Gastroesophageal sphincter (tissue), 4 donors: ENCODE measurements at regions not wholly inside any gene's neighbourhood (a gene's known extent, or its start where the extent isn't known, plus 50 kb on each side); places are given as distances from the start of the nearest gene placed in this dataset.

Experiments used
- ATAC-seq: fragments of 150-250 bp; one replicate; pipeline ENCODE4 v1.9.1; 2016; ENCODE audit warnings: mild to moderate bottlenecking, moderate library complexity
- H3K27ac ChIP-seq, 4 donors: fragments of 200-600 bp; sonication (generic) in 3 of 4; 1 replicate in 3 of 4; 2 replicates in 1 of 4; pipeline ENCODE4 v1.5.1; 2016 to 2019
- H3K27me3 ChIP-seq: fragments of 200-600 bp; sonication (generic); one replicate; pipeline ENCODE4 v1.5.1; 2019
- H3K36me3 ChIP-seq, 2 donors: fragments of 200-600 bp; sonication (generic); one replicate each; pipeline ENCODE4 v1.5.1; 2019; ENCODE audit warnings: control low read depth in 1 of 2
- H3K4me1 ChIP-seq, 3 donors: fragments of 200-600 bp; sonication (generic); 1 replicate in 2 of 3; 2 replicates in 1 of 3; pipeline ENCODE4 v1.5.1; 2016 to 2019; ENCODE audit warnings: control low read depth in 2 of 3
- H3K4me3 ChIP-seq, 2 donors: fragments of 200-600 bp; sonication (generic); one replicate each; pipeline ENCODE4 v1.5.1; 2019; ENCODE audit warnings: mild to moderate bottlenecking in 1 of 2, moderate library complexity in 1 of 2
- H3K9me3 ChIP-seq, 3 donors: fragments of 200-600 bp; sonication (generic); one replicate each; pipeline ENCODE4 v1.5.1; 2017 to 2019; ENCODE audit warnings: control low read depth in 2 of 3
- EP300 ChIP-seq: sonication (generic); formaldehyde crosslinking; IDR thresholded peaks from one replicate; pipeline ENCODE4 v1.6.1; 2017; ENCODE audit warnings: antibody characterized with exemption, mild to moderate bottlenecking
- POLR2A ChIP-seq, 2 donors: fragments of 450-650 bp; IDR thresholded peaks; one replicate each; pipeline ENCODE4 v1.6.1; 2017; ENCODE audit warnings: antibody characterized with exemption in 2 of 2, mild to moderate bottlenecking in 2 of 2, moderate library complexity in 1 of 2
- POLR2AphosphoS5 ChIP-seq: sonication (generic); formaldehyde crosslinking; IDR thresholded peaks from one replicate; pipeline ENCODE4 v1.6.1; 2017; ENCODE audit warnings: antibody characterized with exemption
- WGBS, 2 donors: methylation state at CpG; one replicate each; pipeline ENCODE4 v1.1.5; 2018; ENCODE audit warnings: low coverage in 1 of 2; 5-methylcytosine and 5-hydroxymethylcytosine counted together
- TF ChIP-seq, protein P1 (sequence below), 4 experiments: fragments of 200-600 bp in 2 of 4; fragments of 450-650 bp in 2 of 4; sonication (generic) in 1 of 4; IDR thresholded peaks; one replicate each; pipeline ENCODE4 v1.5.1; 2017 to 2019; ENCODE audit warnings: antibody characterized with exemption in 4 of 4, mild to moderate bottlenecking in 2 of 4, moderate library complexity in 2 of 4

DNA sequence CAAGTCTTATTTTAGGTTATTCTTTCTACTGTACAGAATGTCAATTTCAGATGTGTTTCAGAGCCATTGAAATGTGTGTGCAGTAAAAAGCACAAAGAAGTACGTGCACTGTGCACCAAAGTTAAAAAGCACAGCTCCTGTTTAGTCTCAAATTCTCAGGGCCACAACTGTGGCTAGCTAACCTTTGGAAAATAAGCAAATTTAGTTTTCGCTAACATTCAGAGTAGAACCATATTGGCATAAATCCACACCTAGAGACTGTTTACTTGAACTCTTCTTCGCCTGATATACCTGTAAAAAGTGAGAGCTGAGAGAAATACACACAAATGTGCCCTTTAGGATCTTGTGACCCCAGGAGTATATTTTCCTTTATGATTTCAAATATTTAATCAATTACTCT is 353.9 kb downstream of the TFEC start:
- Histone ChIP-seq H3K36me3 (no peaks in the 10 kb centered on the region), H3K27ac (no peak overlapping the region), H3K4me1 (peaks cover 0 to 19% (median 0%) of the 10 kb centered on the region in 3 donors), H3K27me3 (no peaks in the 10 kb centered on the region), H3K9me3 (no peaks in the 10 kb centered on the region), H3K4me3 (no peak overlapping the region)
- ATAC-seq, result no peak
- no peak for TF ChIP-seq POLR2AphosphoS5
- TF ChIP-seq, protein P1, sequence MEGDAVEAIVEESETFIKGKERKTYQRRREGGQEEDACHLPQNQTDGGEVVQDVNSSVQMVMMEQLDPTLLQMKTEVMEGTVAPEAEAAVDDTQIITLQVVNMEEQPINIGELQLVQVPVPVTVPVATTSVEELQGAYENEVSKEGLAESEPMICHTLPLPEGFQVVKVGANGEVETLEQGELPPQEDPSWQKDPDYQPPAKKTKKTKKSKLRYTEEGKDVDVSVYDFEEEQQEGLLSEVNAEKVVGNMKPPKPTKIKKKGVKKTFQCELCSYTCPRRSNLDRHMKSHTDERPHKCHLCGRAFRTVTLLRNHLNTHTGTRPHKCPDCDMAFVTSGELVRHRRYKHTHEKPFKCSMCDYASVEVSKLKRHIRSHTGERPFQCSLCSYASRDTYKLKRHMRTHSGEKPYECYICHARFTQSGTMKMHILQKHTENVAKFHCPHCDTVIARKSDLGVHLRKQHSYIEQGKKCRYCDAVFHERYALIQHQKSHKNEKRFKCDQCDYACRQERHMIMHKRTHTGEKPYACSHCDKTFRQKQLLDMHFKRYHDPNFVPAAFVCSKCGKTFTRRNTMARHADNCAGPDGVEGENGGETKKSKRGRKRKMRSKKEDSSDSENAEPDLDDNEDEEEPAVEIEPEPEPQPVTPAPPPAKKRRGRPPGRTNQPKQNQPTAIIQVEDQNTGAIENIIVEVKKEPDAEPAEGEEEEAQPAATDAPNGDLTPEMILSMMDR (IDR thresholded peaks at IDR 0.05), result no peak
- TF ChIP-seq EP300, result no peak
- no peak for TF ChIP-seq POLR2A (IDR thresholded peaks at IDR 0.05)
- 53 to 83% methylated on average over 3 of the region's 3 CpGs for WGBS, 2 donors

DNA sequence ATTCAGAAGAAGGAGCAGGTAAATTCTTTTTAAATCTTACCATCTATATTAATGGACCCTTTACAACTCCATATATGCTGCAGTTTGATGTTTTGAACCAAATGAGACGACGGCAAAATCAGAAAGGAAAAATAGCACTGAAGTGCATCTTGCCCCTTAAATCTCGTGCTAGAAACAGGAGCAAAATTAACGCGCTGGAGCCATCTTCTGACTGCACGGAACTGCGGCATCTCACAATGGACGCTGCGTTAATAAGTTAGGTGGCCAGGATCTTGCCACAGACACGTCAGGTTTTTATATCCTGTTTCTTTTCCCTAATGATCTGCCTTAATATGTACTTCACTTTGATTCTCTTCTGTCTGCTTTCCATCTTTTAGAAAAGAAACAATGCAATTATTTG is 354.5 kb downstream of the TFEC start:
- Histone ChIP-seq H3K27ac (no peak overlapping the region), H3K4me3 (peak overlapping the region; percentile 1 to 8), H3K36me3 (no peaks in the 10 kb centered on the region), H3K9me3 (no peaks in the 10 kb centered on the region), H3K4me1 (peaks cover 0 to 19% (median 0%) of the 10 kb centered on the region in 3 donors), H3K27me3 (no peaks in the 10 kb centered on the region)
- no peak for ATAC-seq
- TF ChIP-seq POLR2AphosphoS5 (no peak), POLR2A (IDR thresholded peaks at IDR 0.05) (no peak), EP300 (no peak)
- TF ChIP-seq, protein P1 (IDR thresholded peaks at IDR 0.05), result peak in 1 of 4 experiments; percentile 46
- 22 to 37% methylated on average over 10 of the region's 10 CpGs for WGBS, 2 donors

DNA sequence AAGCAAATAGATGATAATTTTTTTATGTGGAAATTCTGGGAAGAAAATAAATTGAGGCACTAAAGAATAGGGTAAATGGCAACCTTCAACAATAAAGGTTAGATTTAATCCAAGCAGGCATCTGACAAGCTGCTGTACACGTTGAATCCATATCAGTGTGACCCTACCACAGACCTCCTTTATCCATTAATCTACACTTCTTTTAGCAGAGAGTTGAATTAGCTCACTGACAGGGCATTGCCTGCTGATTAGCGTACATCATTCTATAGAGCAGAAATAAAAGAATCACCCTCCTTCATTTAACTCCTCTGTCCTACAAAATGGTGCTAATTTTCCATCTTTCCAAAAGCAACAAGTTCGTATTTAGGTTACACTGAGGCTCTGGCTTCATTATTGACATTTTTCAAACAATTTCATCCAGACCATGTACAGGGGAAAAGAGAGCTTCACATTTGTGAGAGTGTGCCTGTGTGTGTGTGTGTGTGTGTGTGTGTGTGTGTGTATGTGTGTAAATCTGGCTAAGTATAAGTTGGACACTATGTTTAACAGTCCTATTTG is 356.0 kb downstream of the TFEC start:
- ATAC-seq, result no peak
- Histone ChIP-seq H3K4me1 (peaks cover 0 to 19% (median 0%) of the 10 kb centered on the region in 3 donors), H3K9me3 (no peaks in the 10 kb centered on the region), H3K4me3 (no peak overlapping the region), H3K36me3 (no peaks in the 10 kb centered on the region), H3K27ac (no peak overlapping the region), H3K27me3 (no peaks in the 10 kb centered on the region)
- no peak for TF ChIP-seq EP300
- TF ChIP-seq POLR2AphosphoS5, result no peak
- TF ChIP-seq, protein P1 (IDR thresholded peaks at IDR 0.05), result no peak
- TF ChIP-seq POLR2A (IDR thresholded peaks at IDR 0.05), result no peak
- 78 to 89% methylated on average over 3 of the region's 3 CpGs for WGBS, 2 donors

DNA sequence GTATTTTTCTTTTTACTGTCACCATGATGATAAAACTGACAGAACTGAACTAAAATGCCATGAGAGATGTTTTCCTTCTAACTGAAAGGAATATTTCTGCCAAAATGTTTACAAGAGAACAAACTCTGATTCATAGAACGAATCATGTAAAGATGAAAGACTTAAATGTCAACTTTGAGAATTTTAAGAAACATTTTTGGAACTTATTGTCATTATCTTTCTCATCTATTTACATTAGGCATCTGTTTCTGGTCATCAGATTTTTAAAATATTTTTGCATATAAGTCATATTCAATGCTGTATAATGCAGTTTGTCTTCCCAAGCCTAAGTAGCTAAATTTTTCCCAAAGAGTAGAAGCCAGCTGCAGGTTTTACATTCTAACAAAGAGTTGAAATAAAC is 358.5 kb downstream of the TFEC start:
- TF ChIP-seq, protein P1 (IDR thresholded peaks at IDR 0.05), result no peak
- TF ChIP-seq EP300, result no peak
- TF ChIP-seq POLR2AphosphoS5, result no peak
- TF ChIP-seq POLR2A (IDR thresholded peaks at IDR 0.05), result no peak
- no peaks in the 10 kb centered on the region for H3K9me3 ChIP-seq
- 33 to 50% methylated on average over 1 of the region's 1 CpG for WGBS, 2 donors
- H3K27ac ChIP-seq, result no peak overlapping the region
- H3K4me1 ChIP-seq, result peaks cover 0 to 7% (median 0%) of the 10 kb centered on the region in 3 donors
- H3K4me3 ChIP-seq, result no peak overlapping the region
- no peak for ATAC-seq
- H3K27me3 ChIP-seq, result no peaks in the 10 kb centered on the region
- H3K36me3 ChIP-seq, result no peaks in the 10 kb centered on the region

DNA sequence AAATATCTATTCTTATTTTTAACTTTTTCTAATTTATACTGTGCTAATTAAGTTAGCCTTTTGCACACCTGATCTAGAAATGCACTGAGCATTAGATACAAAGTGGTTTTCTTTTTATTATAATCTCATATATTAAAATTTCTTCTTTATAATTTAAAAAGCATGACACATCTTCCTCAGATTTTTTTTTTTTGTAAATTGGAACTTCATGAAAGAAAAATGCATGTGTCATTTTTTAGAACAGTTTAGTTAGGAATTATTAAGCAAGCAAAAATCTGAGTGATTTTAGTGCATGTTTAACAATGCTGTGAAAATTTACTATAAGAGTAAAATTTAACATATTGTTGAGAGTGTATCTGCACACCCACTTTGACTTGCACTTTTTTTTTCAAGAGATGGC is 367.9 kb downstream of the TFEC start:
- TF ChIP-seq EP300, result no peak
- TF ChIP-seq, protein P1 (IDR thresholded peaks at IDR 0.05), result no peak
- Histone ChIP-seq H3K4me1 (no peaks in the 10 kb centered on the region), H3K36me3 (no peaks in the 10 kb centered on the region), H3K4me3 (no peak overlapping the region), H3K27me3 (no peaks in the 10 kb centered on the region), H3K27ac (no peak overlapping the region), H3K9me3 (no peaks in the 10 kb centered on the region)
- no peak for ATAC-seq
